ENCODE measurements at regions not wholly inside any gene's neighbourhood (a gene's known extent, or its start where the extent isn't known, plus 50 kb on each side); places are given as distances from the start of the nearest gene placed in this dataset.

DNA sequence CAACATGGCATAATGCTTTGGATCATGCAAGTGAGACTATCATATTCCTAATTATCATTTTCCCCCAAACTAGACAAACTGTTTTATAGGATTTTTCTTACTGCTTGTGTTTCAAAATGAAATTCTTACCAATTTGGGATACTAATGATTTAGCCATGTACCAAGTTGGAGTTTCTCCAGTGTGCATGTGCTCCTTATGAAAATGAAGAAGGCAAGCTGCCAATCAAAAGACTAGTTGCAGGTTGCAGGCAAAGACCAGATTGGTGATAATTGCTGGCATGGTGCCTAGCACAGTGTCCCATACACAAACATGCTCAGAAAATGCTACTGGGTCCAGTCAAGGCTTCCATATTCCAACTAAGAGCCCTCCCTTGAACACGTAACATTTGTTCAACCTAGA, 771.8 kb upstream of the FANCL start:
- H3K4me1 ChIP-seq (ENCODE audit: control insufficient read depth in 2 of 2, insufficient read depth in 2 of 2, low read length in 2 of 2), result no peaks in the 10 kb centered on the region
- Mint-ChIP-seq H3K27me3 (peaks cover 23% of the 10 kb centered on the region), H3K4me3 (no peak overlapping the region), H3K9me3 (ENCODE audit: insufficient read depth) (no peaks in the 10 kb centered on the region), H3K27ac (no peak overlapping the region), H3K4me1 (no peaks in the 10 kb centered on the region)
- 100% methylated on average over 1 of the region's 1 CpG for WGBS (ENCODE audit: insufficient coverage)
- no peak overlapping the region for H3K4me3 ChIP-seq (ENCODE audit: control extremely low read depth in 1 of 5, extremely low read depth in 1 of 5, insufficient read depth in 1 of 5, low read depth in 2 of 5, low read length in 4 of 5)
- H3K27ac ChIP-seq (ENCODE audit: low read length in 2 of 2), result no peak overlapping the region
- POLR2A ChIA-PET, result no interaction called here
- ATAC-seq (ENCODE audit: low read depth) (no peak), DNase-seq (no peak)
- no peak overlapping the region for H3K9ac ChIP-seq (ENCODE audit: low read length)
- peaks cover 0 to 4% (median 0%) of the 10 kb centered on the region in 4 experiments for H3K27me3 ChIP-seq (replicated peaks in 1 of 4; ENCODE audit: control extremely low read depth in 1 of 4, control insufficient read depth in 3 of 4, insufficient read depth in 4 of 4, low read length in 3 of 4)
- H2AFZ ChIP-seq (ENCODE audit: insufficient read depth, low read depth, low read length, poor library complexity, severe bottlenecking), result no peak overlapping the region
- H3K79me2 ChIP-seq (ENCODE audit: control insufficient read depth, insufficient read depth, low read length), result no peaks in the 10 kb centered on the region
- peaks cover 0 to 4% (median 0%) of the 10 kb centered on the region in 3 donors for H3K9me3 ChIP-seq (ENCODE audit: control extremely low read depth in 1 of 3, control insufficient read depth in 2 of 3, insufficient read depth in 1 of 3, low read length in 2 of 3)
- TF ChIP-seq, protein P1, sequence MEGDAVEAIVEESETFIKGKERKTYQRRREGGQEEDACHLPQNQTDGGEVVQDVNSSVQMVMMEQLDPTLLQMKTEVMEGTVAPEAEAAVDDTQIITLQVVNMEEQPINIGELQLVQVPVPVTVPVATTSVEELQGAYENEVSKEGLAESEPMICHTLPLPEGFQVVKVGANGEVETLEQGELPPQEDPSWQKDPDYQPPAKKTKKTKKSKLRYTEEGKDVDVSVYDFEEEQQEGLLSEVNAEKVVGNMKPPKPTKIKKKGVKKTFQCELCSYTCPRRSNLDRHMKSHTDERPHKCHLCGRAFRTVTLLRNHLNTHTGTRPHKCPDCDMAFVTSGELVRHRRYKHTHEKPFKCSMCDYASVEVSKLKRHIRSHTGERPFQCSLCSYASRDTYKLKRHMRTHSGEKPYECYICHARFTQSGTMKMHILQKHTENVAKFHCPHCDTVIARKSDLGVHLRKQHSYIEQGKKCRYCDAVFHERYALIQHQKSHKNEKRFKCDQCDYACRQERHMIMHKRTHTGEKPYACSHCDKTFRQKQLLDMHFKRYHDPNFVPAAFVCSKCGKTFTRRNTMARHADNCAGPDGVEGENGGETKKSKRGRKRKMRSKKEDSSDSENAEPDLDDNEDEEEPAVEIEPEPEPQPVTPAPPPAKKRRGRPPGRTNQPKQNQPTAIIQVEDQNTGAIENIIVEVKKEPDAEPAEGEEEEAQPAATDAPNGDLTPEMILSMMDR (IDR thresholded peaks at IDR 0.05), result no peak
- CTCF ChIA-PET, result interaction anchor here (3.8 kb wide), 1 partner anchor 12 kb away, joined by 24 read pairs; no protein-coding TSS in a partner anchor
- H3K36me3 ChIP-seq (replicated peaks in 1 of 2; ENCODE audit: control extremely low read depth in 1 of 2, control insufficient read depth in 1 of 2, extremely low read depth in 1 of 2, insufficient read depth in 2 of 2, low read length in 1 of 2), result no peaks in the 10 kb centered on the region
- intact Hi-C loops (cut with micrococcal nuclease), result no loop called here
- no peak overlapping the region for H3K4me2 ChIP-seq (replicated peaks; ENCODE audit: low read depth, low read length, poor library complexity, severe bottlenecking)
- no peaks in the 10 kb centered on the region for H4K20me1 ChIP-seq (ENCODE audit: control insufficient read depth, insufficient read depth, low read length, poor library complexity, severe bottlenecking)

DNA sequence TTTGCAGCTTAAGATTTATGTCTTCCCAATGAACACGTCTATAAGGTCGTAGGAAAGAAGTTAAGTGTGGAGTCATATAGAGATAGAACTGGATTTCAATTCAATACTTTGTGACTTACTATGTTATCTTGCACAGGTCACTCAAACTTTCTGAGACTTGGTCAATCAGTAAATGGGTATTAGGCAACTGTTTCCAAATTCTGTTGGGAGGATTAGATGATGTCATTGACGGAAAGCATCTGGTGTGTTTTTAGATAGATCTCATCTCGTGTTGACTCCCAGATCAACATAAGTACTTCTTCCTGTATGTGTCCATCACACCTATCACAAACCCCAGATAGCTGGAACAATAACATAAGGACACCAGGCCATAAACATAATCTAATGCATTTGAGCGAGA, 771.1 kb upstream of the FANCL start:
- H3K4me2 ChIP-seq (replicated peaks; ENCODE audit: low read depth, low read length, poor library complexity, severe bottlenecking), result no peak overlapping the region
- H4K20me1 ChIP-seq (ENCODE audit: control insufficient read depth, insufficient read depth, low read length, poor library complexity, severe bottlenecking), result no peaks in the 10 kb centered on the region
- ATAC-seq (ENCODE audit: low read depth) (no peak), DNase-seq (no peak)
- no peak overlapping the region for H2AFZ ChIP-seq (ENCODE audit: insufficient read depth, low read depth, low read length, poor library complexity, severe bottlenecking)
- H3K79me2 ChIP-seq (ENCODE audit: control insufficient read depth, insufficient read depth, low read length), result no peaks in the 10 kb centered on the region
- peaks cover 0 to 4% (median 0%) of the 10 kb centered on the region in 3 donors for H3K9me3 ChIP-seq (ENCODE audit: control extremely low read depth in 1 of 3, control insufficient read depth in 2 of 3, insufficient read depth in 1 of 3, low read length in 2 of 3)
- no CpG with 5 or more reads among the region's 5 CpGs for WGBS (ENCODE audit: insufficient coverage)
- Mint-ChIP-seq H3K9me3 (ENCODE audit: insufficient read depth) (no peaks in the 10 kb centered on the region), H3K4me1 (no peaks in the 10 kb centered on the region), H3K4me3 (no peak overlapping the region), H3K27ac (no peak overlapping the region), H3K27me3 (peaks cover 23% of the 10 kb centered on the region)
- peaks cover 0 to 4% (median 0%) of the 10 kb centered on the region in 4 experiments for H3K27me3 ChIP-seq (replicated peaks in 1 of 4; ENCODE audit: control extremely low read depth in 1 of 4, control insufficient read depth in 3 of 4, insufficient read depth in 4 of 4, low read length in 3 of 4)
- intact Hi-C loops (cut with micrococcal nuclease), result no loop called here
- ChIA-PET POLR2A (no interaction called here), CTCF (interaction anchor here (1.1 to 3.8 kb wide), 2 partner anchors 13 to 21 kb away, joined by 3 to 24 read pairs; no protein-coding TSS in a partner anchor)
- H3K27ac ChIP-seq (ENCODE audit: low read length in 2 of 2), result no peak overlapping the region
- H3K9ac ChIP-seq (ENCODE audit: low read length), result no peak overlapping the region
- no peaks in the 10 kb centered on the region for H3K4me1 ChIP-seq (ENCODE audit: control insufficient read depth in 2 of 2, insufficient read depth in 2 of 2, low read length in 2 of 2)
- H3K36me3 ChIP-seq (replicated peaks in 1 of 2; ENCODE audit: control extremely low read depth in 1 of 2, control insufficient read depth in 1 of 2, extremely low read depth in 1 of 2, insufficient read depth in 2 of 2, low read length in 1 of 2), result no peaks in the 10 kb centered on the region
- no peak for TF ChIP-seq EZH2 (IDR thresholded peaks at IDR 0.05; ENCODE audit: borderline replicate concordance, insufficient read depth, low read depth, low read length, poor library complexity, severe bottlenecking)
- no peak overlapping the region for H3K4me3 ChIP-seq (ENCODE audit: control extremely low read depth in 1 of 5, extremely low read depth in 1 of 5, insufficient read depth in 1 of 5, low read depth in 2 of 5, low read length in 4 of 5)
